Germinal center (tissue), 1 donor: ENCODE measurements at regions not wholly inside any gene's neighbourhood (a gene's known extent, or its start where the extent isn't known, plus 50 kb on each side); places are given as distances from the start of the nearest gene placed in this dataset.

Experiments used
- DNase-seq: peaks from one replicate; pipeline ENCODE4 v3.0.0; 2012; ENCODE audit warnings: mixed read lengths, low spot score

DNA sequence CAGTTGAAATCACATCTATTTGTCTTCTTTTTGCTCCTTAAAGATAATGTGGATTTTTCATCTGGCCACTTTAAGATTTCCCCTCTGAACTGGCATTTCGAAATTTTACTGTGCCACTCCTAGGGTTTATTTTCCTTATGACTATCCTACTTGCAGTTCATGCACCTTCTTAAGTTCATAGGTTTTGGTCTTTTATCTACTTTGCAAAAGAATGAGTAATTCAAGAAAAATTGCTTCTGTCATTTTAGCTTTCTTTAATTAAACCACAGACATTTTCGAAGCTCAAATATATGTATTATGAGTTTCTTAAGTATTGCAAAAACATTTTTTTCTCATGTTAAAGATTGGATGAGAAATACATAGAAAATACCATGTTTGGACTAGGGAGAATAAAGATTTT lies 1244.8 kb upstream of the TMPRSS15 start:
- DNase-seq: no peak

DNA sequence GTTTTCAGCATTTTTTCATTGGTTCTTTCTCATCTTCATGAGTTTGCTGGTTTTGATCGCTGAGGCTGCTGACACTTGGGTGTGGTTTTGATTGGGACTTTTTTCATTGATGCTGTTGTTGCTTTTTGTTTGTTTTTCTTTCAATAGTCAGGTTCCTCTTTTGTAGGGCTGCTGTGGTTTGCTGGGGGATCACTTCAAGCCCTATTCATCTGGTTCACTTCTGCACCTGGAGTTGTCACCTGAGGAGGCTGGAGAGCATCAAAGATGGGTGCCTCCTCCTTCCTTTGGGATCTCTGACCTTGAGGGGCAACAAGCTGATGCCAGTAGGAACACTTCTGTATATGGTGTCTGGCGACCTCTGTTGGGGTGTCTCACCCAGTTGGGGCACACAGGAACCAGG lies 1279.9 kb upstream of the TMPRSS15 start:
- no peak for DNase-seq

DNA sequence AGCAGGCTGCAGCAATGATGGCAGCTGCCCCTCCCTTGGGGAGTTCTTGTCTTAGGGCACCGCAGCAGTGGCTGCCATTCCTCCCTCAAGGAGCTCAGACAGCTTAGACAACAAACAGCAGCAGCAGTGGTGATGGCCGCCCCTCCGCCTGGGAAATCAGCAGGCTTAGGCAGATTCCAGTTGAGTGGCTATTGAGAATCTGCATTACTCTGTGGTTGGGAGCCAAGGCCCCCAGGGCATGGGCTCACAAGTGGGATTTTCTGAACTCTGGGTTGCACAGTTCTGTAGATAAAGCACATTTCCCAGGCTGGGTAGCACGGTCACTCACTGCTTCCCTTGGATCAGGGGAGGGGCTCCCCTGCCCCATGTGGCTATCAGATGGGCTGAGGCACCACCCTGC lies 1280.7 kb upstream of the TMPRSS15 start:
- no peak for DNase-seq

DNA sequence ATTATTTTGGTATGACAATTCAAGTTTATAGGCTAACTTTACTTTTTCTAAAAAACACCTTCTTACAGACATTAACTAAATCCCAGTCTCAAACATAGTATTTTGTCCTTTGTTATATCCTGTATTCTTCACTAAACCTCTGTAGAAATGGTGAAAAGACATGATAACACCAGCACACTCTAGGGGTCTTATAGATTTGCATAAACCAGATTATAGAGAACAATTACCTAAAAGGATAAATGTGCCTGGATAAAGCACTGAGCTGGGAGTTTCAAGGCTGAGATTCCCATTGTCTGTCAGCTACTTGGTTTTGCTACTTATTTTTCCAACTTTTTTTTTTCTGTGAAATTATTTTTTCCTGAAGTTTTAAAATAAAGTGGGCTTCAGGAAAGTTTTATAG lies 1288.6 kb upstream of the TMPRSS15 start:
- DNase-seq: no peak

DNA sequence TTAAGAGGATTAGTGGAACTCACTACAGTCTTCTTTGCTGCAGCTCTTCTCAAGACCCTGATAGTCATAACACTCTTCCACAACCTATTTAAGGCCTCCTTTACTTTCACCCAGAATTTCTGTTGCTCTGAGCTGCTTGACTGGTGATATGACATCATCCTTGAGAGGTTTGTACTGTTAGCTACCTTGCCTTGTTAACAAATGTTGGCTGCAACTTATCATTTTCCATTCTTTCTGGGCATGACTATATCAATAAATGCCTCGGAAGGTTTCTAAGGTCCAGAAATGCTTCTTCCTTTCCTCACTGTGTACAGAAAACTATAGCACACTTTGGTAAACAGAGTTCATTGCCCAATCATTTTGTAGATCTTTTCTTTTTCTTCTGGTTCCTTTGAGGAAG lies 1292.2 kb upstream of the TMPRSS15 start:
- DNase-seq: no peak

DNA sequence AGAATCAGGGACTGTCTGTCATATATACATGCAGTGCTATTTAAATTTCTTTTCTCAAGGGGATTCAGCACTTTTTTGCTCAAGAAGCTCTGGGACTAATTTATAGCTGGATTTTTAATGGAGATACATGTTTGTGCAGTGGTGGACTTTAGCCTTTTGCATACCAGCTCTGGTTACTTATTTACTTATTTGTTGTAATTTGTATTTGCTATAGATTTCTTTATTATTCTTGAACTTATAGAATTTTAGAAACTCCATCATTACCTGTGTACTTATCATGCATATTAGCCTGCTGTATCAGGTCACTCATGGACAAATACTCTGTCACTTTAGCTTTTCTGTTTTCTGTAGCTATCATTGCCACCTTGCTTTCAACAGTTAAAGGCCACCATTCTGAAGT lies 1296.9 kb upstream of the TMPRSS15 start:
- no peak for DNase-seq

DNA sequence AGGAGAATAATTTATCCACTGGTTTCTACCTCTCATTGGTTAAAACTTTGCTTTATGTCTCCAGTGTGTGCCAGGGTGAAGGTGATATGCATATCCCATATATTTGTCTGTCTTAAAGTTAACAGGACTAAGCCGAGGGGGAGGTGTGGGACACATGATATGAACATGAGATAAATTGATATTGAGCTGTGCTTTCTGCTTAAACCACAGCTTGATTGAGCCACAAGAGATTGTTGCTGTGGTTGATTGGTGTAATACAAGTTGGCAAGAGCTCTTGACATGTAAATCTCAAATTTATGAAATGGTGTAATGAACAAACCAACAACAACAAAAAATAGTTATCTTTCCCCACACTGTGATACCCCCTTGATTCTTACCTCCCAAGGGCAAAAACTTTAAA lies 1295.5 kb upstream of the NCAM2 start:
- no peak for DNase-seq

DNA sequence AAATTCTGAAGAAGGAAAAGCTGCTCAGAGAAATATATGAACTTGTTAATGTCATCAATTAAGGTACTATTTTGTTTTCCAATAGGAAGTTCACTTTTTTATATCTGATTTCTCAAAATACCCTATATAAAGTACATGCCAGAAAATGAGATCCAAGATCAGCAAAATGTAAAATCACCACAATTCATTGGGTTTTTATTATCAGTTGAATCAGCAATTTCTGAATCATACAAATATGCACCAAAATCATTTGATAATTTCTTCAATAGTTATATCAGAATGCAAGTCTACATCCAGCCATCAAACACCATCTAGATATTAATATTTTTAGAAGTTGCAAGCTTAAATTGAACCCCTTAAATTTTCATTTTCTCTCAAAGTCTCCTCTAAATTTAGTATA lies 1293.4 kb upstream of the NCAM2 start:
- no peak for DNase-seq

DNA sequence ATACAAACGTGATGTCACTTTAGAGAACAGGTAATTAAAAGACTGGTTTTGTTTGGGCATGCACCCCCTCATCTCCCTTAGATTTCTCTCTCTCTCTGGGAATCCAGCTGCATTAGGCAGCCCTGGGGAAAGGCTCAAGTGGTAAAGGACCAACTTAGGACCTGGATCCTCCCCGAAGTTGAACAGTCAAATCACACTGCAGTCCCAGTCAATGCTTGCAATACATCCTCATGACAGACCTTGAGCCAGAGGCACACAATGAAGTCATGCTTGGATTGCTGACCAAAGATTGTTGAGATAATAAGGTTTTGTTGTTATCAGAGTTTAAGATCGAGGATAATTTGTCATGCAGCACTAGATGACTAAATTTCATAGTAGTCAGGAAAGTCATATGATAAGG lies 1285.8 kb upstream of the NCAM2 start:
- DNase-seq: no peak

DNA sequence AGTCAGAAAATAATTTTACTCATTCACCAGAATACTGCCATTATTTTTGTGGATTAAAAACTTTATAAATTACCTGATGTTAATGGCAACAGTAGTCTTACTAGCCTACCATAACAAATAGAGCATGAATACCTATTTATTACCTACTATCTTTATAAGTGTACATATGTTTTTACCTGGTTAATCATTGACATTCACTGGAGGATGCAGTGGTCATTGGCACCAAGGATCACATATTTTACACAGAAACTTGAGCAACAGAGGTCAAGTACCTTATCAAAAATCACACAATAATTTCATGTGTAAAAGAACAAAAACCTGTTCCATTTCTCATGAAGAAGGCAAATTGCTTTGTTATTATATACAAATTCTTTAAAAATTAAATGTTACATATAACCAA lies 1284.9 kb upstream of the NCAM2 start:
- DNase-seq: no peak

DNA sequence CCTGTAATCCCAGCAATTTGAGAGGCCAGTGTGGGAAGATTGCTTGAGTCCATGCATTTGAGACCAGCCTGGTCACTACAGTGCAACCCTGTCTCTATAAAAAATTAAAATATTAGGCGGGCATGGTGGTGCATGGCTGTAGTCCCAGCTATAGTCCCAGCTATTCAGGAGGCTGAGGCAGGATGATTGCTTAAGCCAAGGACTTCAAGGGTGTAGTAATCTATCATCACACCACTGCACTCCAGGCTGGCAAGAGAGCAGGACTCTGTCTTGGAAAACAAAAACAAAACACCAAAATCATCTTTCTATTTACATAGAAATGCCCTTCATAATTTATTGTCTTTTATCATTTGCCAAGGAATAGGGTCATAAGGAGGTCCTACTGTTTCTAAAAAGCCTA lies 1274.1 kb upstream of the NCAM2 start:
- no peak for DNase-seq

DNA sequence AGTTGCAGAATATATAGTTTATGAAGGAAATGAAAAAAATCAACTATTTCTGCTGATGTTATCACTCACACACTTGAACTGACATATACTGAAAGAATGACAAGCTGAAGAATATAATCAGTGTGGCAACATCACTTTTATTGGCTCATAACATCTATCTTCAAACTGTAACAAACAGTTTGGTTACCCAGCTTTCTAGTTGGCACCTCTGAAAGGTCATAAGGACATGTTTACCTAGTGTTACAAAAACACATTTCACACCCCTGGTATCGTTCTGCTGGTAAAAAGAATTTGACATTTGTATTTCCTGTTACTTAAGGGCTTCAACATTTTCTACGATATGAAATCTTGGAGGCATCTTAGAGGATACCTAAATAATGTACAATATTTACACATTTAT lies 1267.0 kb upstream of the NCAM2 start:
- DNase-seq: no peak

DNA sequence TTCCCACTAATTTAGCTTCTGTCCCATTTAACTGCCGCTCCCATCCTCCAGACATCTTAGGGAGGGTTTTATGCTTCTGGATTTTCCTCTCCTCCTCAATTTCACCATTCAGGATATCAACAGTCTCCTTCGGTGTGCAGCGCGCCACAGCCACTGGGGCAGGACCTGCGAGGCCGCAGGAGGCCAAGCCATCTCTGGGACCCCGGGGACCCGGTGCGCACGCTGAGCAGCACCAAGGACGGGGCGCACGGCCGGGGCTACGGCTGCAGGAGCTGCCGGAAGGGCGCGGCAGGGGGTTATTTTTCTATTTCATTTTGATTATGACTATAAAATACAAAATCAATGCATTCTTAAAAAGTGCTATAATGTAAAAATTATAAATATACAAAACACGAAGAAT lies 1238.4 kb upstream of the NCAM2 start:
- no peak for DNase-seq

DNA sequence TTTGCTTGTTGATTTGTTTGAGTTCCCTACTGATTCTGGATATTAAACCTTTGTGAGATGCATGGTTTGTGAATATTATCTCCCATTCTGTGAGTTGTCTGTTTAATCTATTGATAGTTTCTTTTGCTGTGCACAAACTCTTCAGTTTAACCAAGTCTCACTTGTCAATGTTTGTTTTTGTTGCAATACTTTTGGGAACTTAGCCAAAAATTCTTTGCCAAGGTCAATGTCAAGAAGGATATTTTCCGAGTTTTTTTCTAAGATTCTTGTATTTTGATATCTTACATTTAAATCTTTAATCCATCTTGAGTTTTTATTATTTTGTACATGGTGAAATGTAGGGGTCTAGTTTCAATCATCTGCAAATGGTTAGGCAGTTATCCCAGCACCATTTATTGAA lies 1230.7 kb upstream of the NCAM2 start:
- no peak for DNase-seq

DNA sequence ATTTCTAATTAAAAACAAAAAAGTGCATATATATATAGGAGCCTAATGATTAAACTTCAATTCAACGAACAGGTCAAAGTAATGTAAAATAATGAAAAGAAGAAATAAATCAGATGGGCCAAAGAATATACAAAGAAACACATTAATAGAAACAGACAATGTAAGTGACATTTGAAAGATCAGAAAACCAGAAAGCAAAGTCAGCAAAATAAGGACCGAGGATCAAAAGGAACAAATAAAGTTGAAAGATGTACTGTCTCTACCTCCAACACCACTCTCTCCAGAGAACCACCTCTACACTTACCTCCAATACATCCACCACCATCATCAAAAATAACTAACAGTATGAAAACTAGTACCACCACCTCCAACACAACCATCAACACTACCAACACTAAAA lies 1226.3 kb upstream of the NCAM2 start:
- no peak for DNase-seq

DNA sequence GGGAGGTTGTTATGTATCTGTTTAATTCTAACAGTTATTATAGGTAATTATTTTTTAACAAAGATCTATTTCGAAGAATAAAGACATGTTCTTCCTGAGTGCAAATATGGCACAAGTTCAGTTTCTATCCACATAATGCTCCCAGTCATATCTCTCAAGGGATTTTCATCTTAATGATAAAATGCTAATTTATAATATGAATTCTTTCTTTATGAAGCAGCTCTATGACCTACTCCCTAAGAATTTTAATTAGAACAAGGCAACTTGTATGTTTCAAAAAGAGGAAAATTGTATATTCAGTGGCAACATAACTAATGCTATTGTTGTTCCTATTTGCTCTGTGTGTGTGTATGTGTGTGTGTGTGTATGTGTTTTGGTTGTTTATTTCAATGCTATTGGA lies 1222.1 kb upstream of the NCAM2 start:
- DNase-seq: no peak

DNA sequence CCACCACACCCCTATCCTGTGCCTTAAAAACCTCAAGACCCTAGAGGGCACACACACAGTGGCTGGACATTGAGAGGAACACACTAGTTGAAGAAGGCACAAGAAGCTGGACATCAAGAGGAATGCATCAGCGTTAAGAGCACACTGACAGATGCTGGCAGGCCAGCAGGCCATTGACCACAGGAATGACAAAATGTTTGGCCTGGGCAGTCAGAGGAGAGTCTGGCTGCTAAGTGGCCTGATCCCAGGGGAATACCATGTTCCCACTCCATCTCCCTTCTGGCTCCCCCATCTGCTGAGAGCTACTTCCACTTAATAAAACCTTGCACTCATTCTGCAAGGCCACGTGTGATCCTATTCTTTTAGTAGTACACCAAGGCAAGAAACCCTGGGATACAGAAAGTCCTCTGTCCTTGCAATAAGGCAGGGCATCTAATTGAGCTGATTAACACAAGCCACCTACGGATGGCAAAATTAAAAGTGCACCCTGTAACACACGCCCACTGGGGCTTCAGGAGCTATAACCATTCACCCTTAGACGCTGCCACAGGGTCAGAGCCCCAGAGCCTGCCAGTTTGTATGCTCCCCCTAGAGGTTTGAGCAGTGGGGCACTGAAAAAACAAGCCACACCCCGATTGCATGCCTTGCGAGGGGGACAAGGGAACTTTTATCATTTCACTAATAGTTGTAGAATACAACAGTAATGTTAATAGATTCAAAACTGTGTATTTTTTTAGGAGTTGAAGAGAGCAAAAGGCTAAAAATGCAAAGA lies 1216.1 kb upstream of the NCAM2 start:
- no peak for DNase-seq

DNA sequence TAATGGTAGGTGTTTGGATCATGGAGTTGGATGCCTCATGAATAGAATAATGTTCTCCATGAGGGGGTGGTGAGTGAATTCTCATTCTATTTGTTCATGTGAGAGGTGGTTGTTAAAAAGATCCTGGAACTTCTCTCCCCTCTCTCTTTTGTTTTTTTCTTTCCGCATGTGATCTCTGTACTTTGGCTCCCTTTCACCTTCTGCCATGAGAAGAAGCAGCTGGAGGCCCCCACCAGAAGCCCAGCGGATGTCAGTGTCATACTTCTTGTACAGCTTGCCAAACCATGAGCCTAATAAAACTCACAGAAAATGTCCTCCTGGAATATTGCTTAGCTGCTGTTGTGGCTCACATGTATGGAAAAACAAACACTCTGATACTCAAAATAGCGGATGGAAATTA lies 1212.3 kb upstream of the NCAM2 start:
- no peak for DNase-seq

DNA sequence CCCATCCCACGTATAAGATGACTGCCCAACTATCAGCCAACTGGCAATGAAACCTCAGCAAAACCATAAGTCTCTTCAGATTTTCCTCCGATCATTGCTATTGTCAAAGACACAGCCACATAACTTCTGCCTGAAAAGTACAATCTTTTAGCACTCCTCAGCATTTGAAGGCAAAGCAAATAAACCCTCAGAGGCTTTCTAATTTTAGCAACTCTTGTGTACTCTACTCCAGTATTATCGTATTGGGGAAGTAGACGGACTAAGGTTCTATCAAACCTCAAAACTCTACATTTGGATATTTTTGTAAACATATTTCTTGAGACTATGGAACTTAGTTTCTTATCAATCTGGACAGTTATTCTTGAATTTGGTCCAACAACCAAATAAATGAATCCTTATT lies 1206.2 kb upstream of the NCAM2 start:
- DNase-seq: no peak

DNA sequence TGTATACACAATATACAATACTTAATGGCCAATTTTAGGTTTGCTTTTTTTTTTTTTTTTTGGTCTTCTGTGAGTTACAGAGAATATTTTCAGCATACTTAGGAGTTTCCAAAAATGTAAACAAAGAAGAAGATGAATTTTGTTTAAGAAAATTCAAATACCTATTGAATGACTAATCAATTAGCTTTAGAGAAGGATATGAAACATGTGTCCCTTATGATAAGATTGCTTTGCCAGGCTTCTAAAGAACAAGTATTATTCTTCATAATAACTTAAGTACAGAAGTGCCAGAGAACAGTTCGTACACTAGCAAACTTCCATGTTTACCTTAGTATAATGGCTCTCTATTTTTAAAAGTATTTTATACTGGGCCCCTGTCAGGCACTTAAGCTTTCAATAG lies 1191.0 kb upstream of the NCAM2 start:
- no peak for DNase-seq

DNA sequence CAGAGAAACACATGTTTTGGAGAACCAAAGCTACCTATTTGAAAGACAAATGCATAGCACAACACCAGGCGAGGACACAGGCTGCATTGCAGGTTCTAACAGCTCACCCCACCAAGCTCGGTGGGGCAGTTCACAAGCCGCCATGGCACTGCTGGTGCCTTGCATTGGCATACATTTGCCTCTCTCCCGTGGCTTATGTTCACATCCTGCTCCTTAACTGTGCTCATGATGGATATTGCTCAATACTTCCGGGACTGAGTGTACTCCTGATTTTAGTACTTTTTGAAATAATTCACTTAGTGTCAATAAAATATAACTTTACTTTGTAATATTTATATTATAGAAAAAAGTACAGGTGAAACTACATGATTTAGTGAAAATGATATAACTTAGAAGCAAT lies 1187.4 kb upstream of the NCAM2 start:
- no peak for DNase-seq

DNA sequence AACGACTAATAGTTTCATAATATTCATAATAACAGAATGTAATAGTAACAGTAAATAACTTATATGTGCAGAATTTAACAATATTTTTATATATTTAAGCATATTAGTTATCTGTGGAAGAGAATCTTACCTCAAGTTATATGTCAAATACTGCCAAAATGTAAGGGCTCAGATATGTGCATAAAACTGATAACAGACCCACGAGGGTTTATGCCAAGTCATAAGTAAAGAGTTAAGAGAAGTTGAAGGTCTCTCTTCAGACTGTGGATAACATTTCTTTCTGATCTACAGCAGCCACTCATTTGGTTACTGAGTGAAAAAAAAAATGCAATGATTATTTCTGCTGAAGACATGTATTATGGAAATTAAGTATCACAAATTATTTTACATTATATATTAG lies 1167.8 kb upstream of the NCAM2 start:
- no peak for DNase-seq

DNA sequence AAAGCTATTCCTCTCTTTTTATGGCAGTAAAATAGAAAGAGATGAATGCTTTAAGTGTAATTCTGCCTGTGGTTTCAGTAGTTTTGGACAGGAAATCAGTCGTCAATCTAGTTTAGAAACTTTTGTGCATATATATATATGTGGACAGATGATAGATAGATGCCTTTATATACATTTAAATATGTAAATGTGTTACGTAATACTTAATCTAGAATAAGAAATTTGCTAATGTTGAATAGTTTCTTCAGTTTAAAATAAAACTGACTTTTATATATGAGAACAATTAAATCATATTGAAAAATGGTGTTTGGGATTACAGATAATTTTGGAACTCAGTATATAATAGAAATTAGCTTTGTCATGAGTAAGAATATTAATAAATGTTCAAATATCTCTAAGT lies 1165.7 kb upstream of the NCAM2 start:
- no peak for DNase-seq

DNA sequence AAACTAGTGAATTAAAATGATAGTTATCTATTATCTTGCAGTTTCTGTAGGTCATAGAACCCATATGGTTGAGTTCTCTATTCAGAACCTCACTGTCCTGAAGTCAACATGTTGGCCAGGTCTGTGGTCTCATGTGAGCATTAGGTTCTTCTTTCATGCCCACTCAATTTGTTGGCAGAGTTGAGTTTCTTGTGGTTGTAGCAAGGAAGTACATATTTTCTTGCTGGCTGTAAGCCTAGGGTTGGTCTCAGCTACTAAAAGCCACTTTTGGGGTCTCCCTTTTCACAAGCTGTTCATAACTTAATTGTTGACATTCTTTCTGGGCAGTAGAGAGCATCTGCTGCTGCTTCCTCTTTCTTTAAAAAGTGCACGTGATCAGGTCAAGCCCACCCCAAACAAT lies 1165.1 kb upstream of the NCAM2 start:
- DNase-seq: no peak

DNA sequence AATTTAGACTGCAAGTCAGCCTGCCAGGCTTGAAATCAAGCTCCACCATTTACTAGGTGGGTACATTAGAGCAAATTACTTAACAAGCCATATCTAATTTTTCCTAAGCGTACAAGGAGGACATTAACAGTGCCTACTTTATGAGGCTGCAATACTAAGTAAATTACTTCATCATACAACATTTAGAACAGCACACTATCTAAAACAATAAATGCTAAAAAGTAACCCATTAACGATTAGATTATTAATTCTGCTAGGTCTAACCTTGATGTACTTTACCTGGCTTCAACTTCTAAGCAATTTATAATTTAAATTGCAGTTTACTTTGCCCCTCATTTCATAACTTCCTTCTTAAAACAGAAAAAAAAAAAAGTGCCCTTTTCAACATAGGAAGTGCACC lies 1155.6 kb upstream of the NCAM2 start:
- no peak for DNase-seq
